Peyer's patch (tissue), 4 donors: ENCODE measurements at regions not wholly inside any gene's neighbourhood (a gene's known extent, or its start where the extent isn't known, plus 50 kb on each side); places are given as distances from the start of the nearest gene placed in this dataset.
"Not testable (repeated sequence)": the region's sequence is repeated elsewhere in the genome, so short reads cannot be mapped to it uniquely, and the experiment has no call there.

ENCODE experiments used
- DNase-seq, 3 donors: peaks; one replicate each; pipeline ENCODE4 v3.0.0-alpha.2; 2017 to 2019
- H3K27ac ChIP-seq, 4 donors: fragments of 200-600 bp; sonication (generic); one replicate each; pipeline ENCODE4 v1.5.1; 2016 to 2019
- H3K27me3 ChIP-seq, 2 donors: fragments of 200-600 bp; sonication (generic); one replicate each; pipeline ENCODE4 v1.5.1; 2019
- H3K36me3 ChIP-seq, 3 donors: fragments of 200-600 bp; sonication (generic); one replicate each; pipeline ENCODE4 v1.5.1; 2016 to 2019
- H3K4me1 ChIP-seq, 4 donors: fragments of 200-600 bp; sonication (generic); one replicate each; pipeline ENCODE4 v1.5.1; 2016 to 2019
- H3K4me3 ChIP-seq, 4 donors: fragments of 200-600 bp; sonication (generic); 1 replicate in 3 of 4; 2 replicates in 1 of 4; pipeline ENCODE4 v1.5.1; 2016 to 2019; ENCODE audit warnings: mild to moderate bottlenecking in 1 of 4
- H3K9me3 ChIP-seq, 4 donors: fragments of 200-600 bp; sonication (generic); one replicate each; pipeline ENCODE4 v1.5.1; 2016 to 2019; ENCODE audit warnings: mild to moderate bottlenecking in 1 of 4
- POLR2A ChIP-seq, 2 donors: fragments of 450-650 bp; IDR thresholded peaks; one replicate each; pipeline ENCODE4 v1.5.1; 2017; ENCODE audit warnings: antibody characterized with exemption in 2 of 2, mild to moderate bottlenecking in 2 of 2, moderate library complexity in 2 of 2
- TF ChIP-seq, protein P1 (sequence below), 6 experiments: fragments of 450-650 bp in 4 of 6; fragments of 200-600 bp in 2 of 6; sonication (generic) in 1 of 6; IDR thresholded peaks; one replicate each; pipeline ENCODE4 v1.5.1; 2017 to 2019; ENCODE audit warnings: antibody characterized with exemption in 6 of 6, mild to moderate bottlenecking in 3 of 6, moderate library complexity in 1 of 6

DNA sequence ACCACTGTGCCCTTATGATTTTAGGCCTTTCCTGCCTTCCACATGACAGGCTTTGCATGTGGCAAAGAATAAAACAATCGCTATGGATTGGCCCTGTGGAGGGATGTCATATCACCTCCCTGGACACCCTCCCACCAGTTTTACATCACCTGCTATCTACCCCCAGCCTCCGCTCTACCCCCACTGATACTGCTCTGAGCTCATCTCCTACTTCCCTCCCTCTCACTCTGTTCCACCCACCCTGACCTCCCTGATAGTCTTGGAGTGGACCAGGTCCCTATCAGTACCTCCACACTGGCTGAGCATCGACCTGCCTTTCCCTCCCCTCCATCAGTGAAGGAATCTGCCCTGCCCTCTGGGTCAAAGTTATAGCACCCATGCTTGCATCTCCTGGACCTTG lies 91.8 kb upstream of the FOXN3 start:
- Histone ChIP-seq H3K4me3 (no peak overlapping the region), H3K36me3 (no peaks in the 10 kb centered on the region), H3K4me1 (peaks cover 0 to 17% (median 5%) of the 10 kb centered on the region in 4 donors), H3K27ac (no peak overlapping the region), H3K9me3 (no peaks in the 10 kb centered on the region), H3K27me3 (no peaks in the 10 kb centered on the region)
- DNase-seq = no peak
- no peak for TF ChIP-seq POLR2A (IDR thresholded peaks at IDR 0.05)

DNA sequence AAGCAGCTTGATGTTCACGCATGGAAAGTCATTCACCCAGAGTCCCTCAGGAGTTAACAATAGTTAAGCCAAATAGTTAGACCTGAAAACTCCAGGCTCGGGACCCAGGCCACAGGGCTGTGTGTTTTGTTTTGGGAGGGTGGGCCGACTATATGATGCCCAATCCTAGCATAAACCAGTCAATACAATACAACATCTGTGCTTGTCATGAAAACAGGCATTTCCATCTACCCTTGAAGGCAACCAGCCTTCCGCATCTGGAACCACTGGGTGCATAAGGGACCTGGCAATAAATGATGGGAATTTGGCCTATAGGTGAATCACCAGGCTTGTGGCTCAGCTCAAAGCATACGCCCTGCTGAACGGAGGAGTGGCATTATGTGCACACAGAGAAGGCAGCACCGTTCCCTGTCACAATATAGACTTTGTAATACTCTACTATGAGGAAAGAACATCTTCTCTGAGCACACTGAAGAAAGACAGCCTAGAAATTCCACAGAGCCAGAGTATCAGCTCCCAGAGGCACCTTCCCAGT lies 91.0 kb upstream of the FOXN3 start:
- Histone ChIP-seq H3K27ac (no peak overlapping the region), H3K4me3 (no peak overlapping the region), H3K9me3 (no peaks in the 10 kb centered on the region), H3K36me3 (no peaks in the 10 kb centered on the region), H3K27me3 (no peaks in the 10 kb centered on the region), H3K4me1 (peaks cover 0 to 17% (median 5%) of the 10 kb centered on the region in 4 donors)
- DNase-seq = no peak
- no peak for TF ChIP-seq POLR2A (IDR thresholded peaks at IDR 0.05)
- TF ChIP-seq, protein P1, sequence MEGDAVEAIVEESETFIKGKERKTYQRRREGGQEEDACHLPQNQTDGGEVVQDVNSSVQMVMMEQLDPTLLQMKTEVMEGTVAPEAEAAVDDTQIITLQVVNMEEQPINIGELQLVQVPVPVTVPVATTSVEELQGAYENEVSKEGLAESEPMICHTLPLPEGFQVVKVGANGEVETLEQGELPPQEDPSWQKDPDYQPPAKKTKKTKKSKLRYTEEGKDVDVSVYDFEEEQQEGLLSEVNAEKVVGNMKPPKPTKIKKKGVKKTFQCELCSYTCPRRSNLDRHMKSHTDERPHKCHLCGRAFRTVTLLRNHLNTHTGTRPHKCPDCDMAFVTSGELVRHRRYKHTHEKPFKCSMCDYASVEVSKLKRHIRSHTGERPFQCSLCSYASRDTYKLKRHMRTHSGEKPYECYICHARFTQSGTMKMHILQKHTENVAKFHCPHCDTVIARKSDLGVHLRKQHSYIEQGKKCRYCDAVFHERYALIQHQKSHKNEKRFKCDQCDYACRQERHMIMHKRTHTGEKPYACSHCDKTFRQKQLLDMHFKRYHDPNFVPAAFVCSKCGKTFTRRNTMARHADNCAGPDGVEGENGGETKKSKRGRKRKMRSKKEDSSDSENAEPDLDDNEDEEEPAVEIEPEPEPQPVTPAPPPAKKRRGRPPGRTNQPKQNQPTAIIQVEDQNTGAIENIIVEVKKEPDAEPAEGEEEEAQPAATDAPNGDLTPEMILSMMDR (IDR thresholded peaks at IDR 0.05) = no peak

DNA sequence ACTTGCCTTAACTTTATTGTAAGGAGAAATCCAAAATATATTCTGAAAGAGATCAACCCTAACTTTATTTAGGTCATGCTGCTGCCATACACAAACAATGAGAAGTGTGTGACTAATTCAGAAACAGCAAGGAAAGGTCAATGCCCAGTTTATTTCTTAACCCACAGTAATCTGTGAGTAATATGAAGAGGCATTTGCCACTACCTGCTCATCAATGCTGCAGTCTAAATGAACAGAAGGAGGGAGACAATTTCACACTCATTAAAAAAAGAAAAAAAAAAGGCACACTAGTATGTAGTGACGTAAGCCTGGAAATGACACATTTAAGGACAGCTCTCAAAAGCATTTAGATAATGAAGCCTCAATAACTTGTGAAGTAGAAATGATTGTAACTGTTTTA lies 90.5 kb upstream of the FOXN3 start:
- Histone ChIP-seq H3K9me3 (no peaks in the 10 kb centered on the region), H3K4me3 (no peak overlapping the region), H3K27me3 (no peaks in the 10 kb centered on the region), H3K27ac (no peak overlapping the region), H3K4me1 (peaks cover 0 to 17% (median 5%) of the 10 kb centered on the region in 4 donors), H3K36me3 (no peaks in the 10 kb centered on the region)
- DNase-seq = no peak
- TF ChIP-seq, protein P1 (IDR thresholded peaks at IDR 0.05) = no peak
- no peak for TF ChIP-seq POLR2A (IDR thresholded peaks at IDR 0.05)

DNA sequence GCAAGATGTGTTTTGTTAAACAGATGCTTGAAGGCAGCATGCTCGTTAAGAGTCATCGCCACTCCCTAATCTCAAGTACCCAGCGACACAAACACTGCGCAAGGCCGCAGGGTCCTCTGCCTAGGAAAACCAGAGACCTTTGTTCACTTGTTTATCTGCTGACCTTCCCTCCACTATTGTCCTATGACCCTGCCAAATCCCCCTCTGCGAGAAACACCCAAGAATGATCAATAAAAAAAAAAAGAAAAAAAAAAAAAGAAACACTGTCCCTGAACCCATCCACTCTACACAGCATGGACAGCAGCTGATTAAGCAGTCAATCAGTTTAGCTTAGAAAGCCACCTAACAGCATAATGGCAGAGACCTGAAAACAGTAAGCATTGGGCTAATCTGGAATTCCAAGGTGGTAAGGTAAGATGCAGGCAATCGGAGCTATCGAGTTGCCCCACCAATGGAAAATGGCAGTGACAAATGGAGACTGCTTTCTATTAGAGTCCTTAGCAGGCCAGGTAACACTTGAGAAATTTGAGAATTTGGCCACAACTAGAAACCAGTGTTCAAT lies 89.9 kb upstream of the FOXN3 start:
- H3K4me3 ChIP-seq, DNase-seq, H3K27ac ChIP-seq: not testable (repeated sequence)

DNA sequence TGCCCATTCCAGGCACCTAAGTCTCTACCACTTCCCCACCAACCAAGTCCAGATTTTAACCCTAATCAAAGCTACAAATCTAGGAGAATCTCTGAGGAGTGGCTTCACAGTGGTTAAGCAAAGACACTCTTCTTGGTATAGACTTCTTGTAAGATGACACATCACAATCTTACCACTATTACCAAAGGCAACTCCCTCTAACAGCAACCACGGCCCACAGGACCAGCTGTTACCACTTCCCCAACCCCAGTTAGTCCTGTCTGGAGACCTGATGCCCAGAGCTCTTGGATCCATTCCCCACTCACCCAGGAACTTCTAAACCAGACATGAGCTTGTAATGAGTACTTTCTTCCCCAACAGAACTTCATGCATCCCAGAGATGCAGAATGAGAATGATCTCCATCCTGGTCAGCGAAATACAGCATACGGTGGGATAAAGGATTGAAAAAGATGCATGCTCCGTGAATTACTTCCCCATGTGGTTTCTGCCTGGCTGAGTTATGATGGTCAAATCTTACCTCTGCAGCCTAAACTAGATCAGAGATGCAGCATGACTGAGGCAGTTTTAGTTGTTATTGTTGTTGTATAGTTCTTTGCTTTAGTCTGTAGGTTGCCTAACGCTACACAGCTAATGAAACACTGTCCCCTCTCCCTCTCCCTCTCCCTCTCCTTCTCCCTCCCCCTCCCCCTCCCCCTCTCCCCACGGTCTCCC lies 87.7 kb upstream of the FOXN3 start:
- Histone ChIP-seq H3K4me3 (no peak overlapping the region), H3K36me3 (no peaks in the 10 kb centered on the region), H3K9me3 (no peaks in the 10 kb centered on the region), H3K27ac (no peak overlapping the region), H3K4me1 (peaks cover 0 to 17% (median 0%) of the 10 kb centered on the region in 4 donors), H3K27me3 (no peaks in the 10 kb centered on the region)
- no peak for TF ChIP-seq POLR2A (IDR thresholded peaks at IDR 0.05)
- peak in 2 of 3 donors; percentile 54 to 55 for DNase-seq

More for the DNA sequence above, 89.9 kb upstream of the FOXN3 start:
- not testable (repeated sequence) for H3K9me3 ChIP-seq, H3K27me3 ChIP-seq, H3K36me3 ChIP-seq
- peaks cover 0 to 17% (median 5%) of the 10 kb centered on the region in 4 donors for H3K4me1 ChIP-seq

DNA sequence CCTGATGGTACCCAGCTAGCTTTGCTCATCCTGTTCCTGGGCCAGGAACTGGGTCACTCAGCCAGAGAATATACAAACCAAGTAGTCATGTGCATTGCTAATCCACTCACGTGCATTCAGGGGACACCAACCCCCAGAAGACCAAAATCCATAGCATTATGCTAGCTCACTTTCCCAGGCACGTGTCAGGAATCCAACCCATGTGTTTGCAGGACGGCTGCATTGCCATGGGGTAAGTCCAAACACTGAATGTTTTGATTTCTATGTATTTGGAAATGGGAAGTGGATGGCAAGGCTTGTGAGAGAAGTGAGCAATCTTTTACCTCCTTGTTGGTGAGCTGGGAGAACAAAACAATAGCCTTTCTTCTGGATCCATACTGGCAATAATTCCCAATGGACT lies 87.1 kb upstream of the FOXN3 start:
- no peaks in the 10 kb centered on the region for H3K36me3 ChIP-seq
- H3K4me3 ChIP-seq = no peak overlapping the region
- H3K27me3 ChIP-seq = no peaks in the 10 kb centered on the region
- H3K27ac ChIP-seq = no peak overlapping the region
- TF ChIP-seq POLR2A (IDR thresholded peaks at IDR 0.05) = no peak
- TF ChIP-seq, protein P1 (IDR thresholded peaks at IDR 0.05) = no peak
- DNase-seq = no peak
- H3K9me3 ChIP-seq = no peaks in the 10 kb centered on the region
- H3K4me1 ChIP-seq = peaks cover 0 to 17% (median 0%) of the 10 kb centered on the region in 4 donors

DNA sequence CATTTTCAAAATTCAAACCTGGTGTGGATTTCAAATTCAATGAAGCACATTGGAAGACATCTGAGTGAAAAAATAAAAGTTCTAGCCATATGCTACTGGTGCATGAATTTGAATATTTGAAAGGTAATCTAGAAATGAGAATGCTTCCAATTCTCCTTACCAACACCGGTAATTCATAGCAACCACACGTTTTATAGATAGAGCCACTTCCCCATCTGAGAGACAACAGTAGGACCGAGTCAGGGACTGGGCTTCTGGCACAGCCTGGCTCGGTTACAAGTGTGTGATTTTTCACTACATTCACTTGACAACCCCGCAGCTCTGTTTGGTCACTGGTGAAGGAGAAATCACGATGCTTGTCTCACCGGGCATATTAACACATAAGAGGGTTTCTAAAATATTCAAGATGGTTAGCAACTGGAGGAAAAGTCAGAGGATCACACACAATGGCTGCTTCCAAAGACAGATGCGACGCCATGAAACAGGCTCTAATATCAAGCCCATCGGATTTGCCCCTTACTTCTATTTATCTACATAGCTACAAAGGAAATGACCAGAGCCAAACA lies 86.5 kb upstream of the FOXN3 start:
- Histone ChIP-seq H3K9me3 (no peaks in the 10 kb centered on the region), H3K4me1 (peaks cover 0 to 15% (median 0%) of the 10 kb centered on the region in 4 donors), H3K4me3 (no peak overlapping the region), H3K36me3 (no peaks in the 10 kb centered on the region), H3K27me3 (no peaks in the 10 kb centered on the region), H3K27ac (no peak overlapping the region)
- TF ChIP-seq, protein P1 (IDR thresholded peaks at IDR 0.05) = no peak
- TF ChIP-seq POLR2A (IDR thresholded peaks at IDR 0.05) = no peak
- DNase-seq = no peak
